ENCODE measurements at regions not wholly inside any gene's neighbourhood (a gene's known extent, or its start where the extent isn't known, plus 50 kb on each side); places are given as distances from the start of the nearest gene placed in this dataset.

DNA sequence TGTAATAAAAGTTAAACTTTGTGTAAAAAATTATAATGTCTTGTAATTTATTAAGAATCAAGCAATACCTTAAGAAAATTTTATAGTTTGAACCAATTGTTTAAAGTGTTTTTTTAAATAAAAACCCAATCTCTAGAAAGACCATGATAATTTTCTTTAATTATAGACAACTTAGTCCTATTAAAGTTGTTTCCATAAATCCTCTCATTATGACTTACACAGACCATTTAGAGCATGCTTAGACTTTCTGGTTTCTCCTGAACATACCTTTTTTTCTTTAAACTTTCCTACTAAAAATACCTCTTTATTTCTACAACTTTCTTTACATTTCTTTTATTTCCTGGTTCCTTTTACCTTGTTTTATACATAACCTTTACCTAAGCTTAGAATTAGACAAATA, 837.4 kb downstream of the PCDH19 start (continued):
- TF ChIP-seq TCF12 (IDR thresholded peaks at IDR 0.05; ENCODE audit: low read depth, low read length) (no peak), NRF1 (IDR thresholded peaks at IDR 0.05; ENCODE audit: low read depth, low read length) (no peak), POU5F1 (IDR thresholded peaks at IDR 0.05; ENCODE audit: low read depth, low read length) (no peak), BRCA1 (IDR thresholded peaks at IDR 0.05; ENCODE audit: low read depth, low read length) (no peak)

Measured in H1 (cell line).